ENCODE measurements at regions not wholly inside any gene's neighbourhood (a gene's known extent, or its start where the extent isn't known, plus 50 kb on each side); places are given as distances from the start of the nearest gene placed in this dataset.

GRCh38 chr12:60752589-60752988 is 1156.8 kb downstream of the SLC16A7 start:
- in situ Hi-C loops (cut with MboI) (no loop called here), intact Hi-C loops (cut with micrococcal nuclease) (no loop called here)
- Histone ChIP-seq H3K4me3 (no peak overlapping the region), H3K4me2 (ENCODE audit: insufficient read depth, low read length) (no peak overlapping the region), H3K4me1 (replicated peaks in 1 of 2; ENCODE audit: control insufficient read depth in 2 of 2, insufficient read depth in 2 of 2, low read length in 2 of 2) (no peaks in the 10 kb centered on the region), H2AFZ (ENCODE audit: low read depth, low read length) (no peak overlapping the region), H3K79me2 (ENCODE audit: control insufficient read depth, insufficient read depth, low read length) (no peaks in the 10 kb centered on the region), H3K36me3 (ENCODE audit: control insufficient read depth, insufficient read depth, low read length) (no peaks in the 10 kb centered on the region), H3K9me1 (ENCODE audit: control insufficient read depth, insufficient read depth, low read length) (no peaks in the 10 kb centered on the region), H3K27ac (ENCODE audit: extremely low read depth, low read depth, low read length) (no peak overlapping the region), H3K9me3 (replicated peaks; ENCODE audit: control insufficient read depth, insufficient read depth, low read depth, low read length) (no peaks in the 10 kb centered on the region), H3K27me3 (ENCODE audit: control insufficient read depth in 2 of 2, insufficient read depth in 2 of 2, low read length in 2 of 2) (no peaks in the 10 kb centered on the region), H4K20me1 (replicated peaks; ENCODE audit: control insufficient read depth, insufficient read depth, low read length) (no peaks in the 10 kb centered on the region), H3K9ac (ENCODE audit: insufficient read depth in 1 of 2, low read depth in 2 of 2, low read length in 2 of 2) (no peak overlapping the region)
- no peak for TF ChIP-seq ZNF217 (CRISPR knock-in tag; IDR thresholded peaks at IDR 0.05)
- no peak for DNase-seq (ENCODE audit: extremely low read depth in 1 of 4, low spot score in 3 of 4)
- 0% methylated on average over 1 of the region's 1 CpG for WGBS (ENCODE audit: insufficient coverage, low coverage, missing lambda C conversion rate)
- POLR2A ChIA-PET, result no interaction called here
- BruUV-seq (replicated peaks), result no TSS peak
- no peak for ATAC-seq
- no peak for FAIRE-seq
- CTCF ChIA-PET (ENCODE audit: low intra/inter-chr PET ratio), result no interaction called here

- in situ Hi-C loops (cut with MboI), result no loop called here
- no peak for TF ChIP-seq RBBP5 (IDR thresholded peaks at IDR 0.05; ENCODE audit: borderline replicate concordance, insufficient read depth, low read length, poor library complexity, severe bottlenecking)
- TF ChIP-seq NCOA6 (IDR thresholded peaks at IDR 0.05), result no peak
- no peak for TF ChIP-seq EGR1 (conservative IDR thresholded peaks at IDR 0.05)
- TF ChIP-seq THRA (IDR thresholded peaks at IDR 0.05), result no peak
- no peak for TF ChIP-seq GTF2A2 (tag; IDR thresholded peaks at IDR 0.05)
- TF ChIP-seq PBX2 (CRISPR knock-in tag; IDR thresholded peaks at IDR 0.05; ENCODE audit: low read depth), result no peak
- no peak for TF ChIP-seq PBX2 (tag; conservative IDR thresholded peaks at IDR 0.05; ENCODE audit: low read depth)
- TF ChIP-seq ZNF583 (CRISPR knock-in tag; IDR thresholded peaks at IDR 0.05), result no peak
- TF ChIP-seq CHD2 (IDR thresholded peaks at IDR 0.05; ENCODE audit: low read depth, low read length), result no peak
- no peak for TF ChIP-seq JUNB (CRISPR knock-in tag; conservative IDR thresholded peaks at IDR 0.05)
- TF ChIP-seq KDM1A (IDR thresholded peaks at IDR 0.05), result no peak
- TF ChIP-seq HDAC1 (IDR thresholded peaks at IDR 0.05), result no peak
- TF ChIP-seq ZNF124 (CRISPR knock-in tag; IDR thresholded peaks at IDR 0.05), result no peak
- TF ChIP-seq ZNF3 (CRISPR knock-in tag; IDR thresholded peaks at IDR 0.05), result no peak
- TF ChIP-seq KLF10 (CRISPR knock-in tag; IDR thresholded peaks at IDR 0.05), result no peak
- TF ChIP-seq HLTF (IDR thresholded peaks at IDR 0.05), result no peak
Observed at GRCh38 chr12:60758224-60758623, 1162.4 kb downstream of the SLC16A7 start.

More at GRCh38 chr12:60758224-60758623, 1162.4 kb downstream of the SLC16A7 start:
- POLR2A ChIA-PET, result no interaction called here
- ATAC-seq, result no peak
- CTCF ChIA-PET (ENCODE audit: low intra/inter-chr PET ratio), result no interaction called here
- no peaks in the 10 kb centered on the region for H3K4me1 ChIP-seq (replicated peaks in 1 of 2; ENCODE audit: control insufficient read depth in 2 of 2, insufficient read depth in 2 of 2, low read length in 2 of 2)
- FAIRE-seq, result no peak
- 0% methylated on average over 1 of the region's 1 CpG for WGBS (ENCODE audit: insufficient coverage, low coverage, missing lambda C conversion rate)
- no peaks in the 10 kb centered on the region for H3K79me2 ChIP-seq (ENCODE audit: control insufficient read depth, insufficient read depth, low read length)
- no TSS peak for BruUV-seq (replicated peaks)
- no peaks in the 10 kb centered on the region for H3K27me3 ChIP-seq (ENCODE audit: control insufficient read depth in 2 of 2, insufficient read depth in 2 of 2, low read length in 2 of 2)
- no peak overlapping the region for H3K9ac ChIP-seq (ENCODE audit: insufficient read depth in 1 of 2, low read depth in 2 of 2, low read length in 2 of 2)
- DNase-seq (ENCODE audit: extremely low read depth in 1 of 4, low spot score in 3 of 4), result no peak
- no peaks in the 10 kb centered on the region for H4K20me1 ChIP-seq (replicated peaks; ENCODE audit: control insufficient read depth, insufficient read depth, low read length)
- no peaks in the 10 kb centered on the region for H3K9me1 ChIP-seq (ENCODE audit: control insufficient read depth, insufficient read depth, low read length)
- no peak overlapping the region for H3K4me3 ChIP-seq
- no peak overlapping the region for H3K27ac ChIP-seq (ENCODE audit: extremely low read depth, low read depth, low read length)
- H3K4me2 ChIP-seq (ENCODE audit: insufficient read depth, low read length), result no peak overlapping the region
- no peaks in the 10 kb centered on the region for H3K36me3 ChIP-seq (ENCODE audit: control insufficient read depth, insufficient read depth, low read length)
- intact Hi-C loops (cut with micrococcal nuclease), result no loop called here
- H2AFZ ChIP-seq (ENCODE audit: low read depth, low read length), result no peak overlapping the region
- H3K9me3 ChIP-seq (replicated peaks; ENCODE audit: control insufficient read depth, insufficient read depth, low read depth, low read length), result no peaks in the 10 kb centered on the region

Measured in K562 (cell line).